Choroid plexus epithelial cell (primary cell): ENCODE measurements at regions not wholly inside any gene's neighbourhood (a gene's known extent, or its start where the extent isn't known, plus 50 kb on each side); places are given as distances from the start of the nearest gene placed in this dataset.

Experiments used
- DNase-seq: peaks from one replicate; pipeline ENCODE4 v3.0.0-alpha.2; 2010; ENCODE audit warnings: low read depth
- H3K4me3 ChIP-seq: 2 replicates; pipeline ENCODE4 v1.5.1; 2011; ENCODE audit warnings: low read depth, mild to moderate bottlenecking, control low read depth, low read length, moderate library complexity
- TF ChIP-seq, protein P1 (sequence below): conservative IDR thresholded peaks from 2 replicates; pipeline ENCODE4 v1.5.1; 2011; ENCODE audit warnings: low read depth, mild to moderate bottlenecking, control low read depth, inconsistent platforms, low read length, moderate library complexity

DNA sequence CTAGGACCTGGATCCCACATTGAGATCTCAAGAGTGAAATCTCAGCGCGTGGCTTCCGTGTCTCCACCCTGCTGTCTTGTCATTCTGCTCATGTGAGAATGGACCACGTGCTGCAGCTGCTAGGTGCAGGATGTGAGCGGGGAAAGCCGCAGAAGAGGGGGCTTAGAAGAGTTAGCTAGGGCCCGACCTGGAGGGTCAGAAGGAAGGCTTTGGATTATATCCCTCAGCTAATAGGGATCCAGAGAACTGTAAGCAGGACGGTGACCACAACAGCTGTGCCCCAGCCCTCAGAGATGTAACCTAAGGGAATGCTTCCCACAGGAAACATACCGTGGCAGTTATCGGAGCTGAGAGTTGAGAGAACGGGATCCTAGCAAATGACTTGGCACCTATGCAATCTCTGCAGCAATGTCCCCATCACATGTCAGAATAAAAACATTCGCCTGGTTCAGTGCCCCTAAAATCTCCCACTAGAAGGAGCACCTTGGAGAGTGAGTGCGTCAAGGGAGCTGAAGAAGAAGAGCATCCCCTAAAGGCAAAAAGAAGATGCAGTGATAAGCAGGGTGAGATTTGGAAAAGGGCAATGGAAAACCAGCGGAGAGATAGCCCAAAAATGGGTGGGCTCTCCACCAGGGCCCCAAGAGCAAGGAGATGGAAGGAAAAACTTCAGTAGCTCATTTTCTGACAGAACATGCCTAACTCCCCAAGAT lies 76.9 kb upstream of the ST8SIA2 start:
- no peak overlapping the region for H3K4me3 ChIP-seq
- DNase-seq, result no peak
- TF ChIP-seq, protein P1, sequence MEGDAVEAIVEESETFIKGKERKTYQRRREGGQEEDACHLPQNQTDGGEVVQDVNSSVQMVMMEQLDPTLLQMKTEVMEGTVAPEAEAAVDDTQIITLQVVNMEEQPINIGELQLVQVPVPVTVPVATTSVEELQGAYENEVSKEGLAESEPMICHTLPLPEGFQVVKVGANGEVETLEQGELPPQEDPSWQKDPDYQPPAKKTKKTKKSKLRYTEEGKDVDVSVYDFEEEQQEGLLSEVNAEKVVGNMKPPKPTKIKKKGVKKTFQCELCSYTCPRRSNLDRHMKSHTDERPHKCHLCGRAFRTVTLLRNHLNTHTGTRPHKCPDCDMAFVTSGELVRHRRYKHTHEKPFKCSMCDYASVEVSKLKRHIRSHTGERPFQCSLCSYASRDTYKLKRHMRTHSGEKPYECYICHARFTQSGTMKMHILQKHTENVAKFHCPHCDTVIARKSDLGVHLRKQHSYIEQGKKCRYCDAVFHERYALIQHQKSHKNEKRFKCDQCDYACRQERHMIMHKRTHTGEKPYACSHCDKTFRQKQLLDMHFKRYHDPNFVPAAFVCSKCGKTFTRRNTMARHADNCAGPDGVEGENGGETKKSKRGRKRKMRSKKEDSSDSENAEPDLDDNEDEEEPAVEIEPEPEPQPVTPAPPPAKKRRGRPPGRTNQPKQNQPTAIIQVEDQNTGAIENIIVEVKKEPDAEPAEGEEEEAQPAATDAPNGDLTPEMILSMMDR, result no peak

DNA sequence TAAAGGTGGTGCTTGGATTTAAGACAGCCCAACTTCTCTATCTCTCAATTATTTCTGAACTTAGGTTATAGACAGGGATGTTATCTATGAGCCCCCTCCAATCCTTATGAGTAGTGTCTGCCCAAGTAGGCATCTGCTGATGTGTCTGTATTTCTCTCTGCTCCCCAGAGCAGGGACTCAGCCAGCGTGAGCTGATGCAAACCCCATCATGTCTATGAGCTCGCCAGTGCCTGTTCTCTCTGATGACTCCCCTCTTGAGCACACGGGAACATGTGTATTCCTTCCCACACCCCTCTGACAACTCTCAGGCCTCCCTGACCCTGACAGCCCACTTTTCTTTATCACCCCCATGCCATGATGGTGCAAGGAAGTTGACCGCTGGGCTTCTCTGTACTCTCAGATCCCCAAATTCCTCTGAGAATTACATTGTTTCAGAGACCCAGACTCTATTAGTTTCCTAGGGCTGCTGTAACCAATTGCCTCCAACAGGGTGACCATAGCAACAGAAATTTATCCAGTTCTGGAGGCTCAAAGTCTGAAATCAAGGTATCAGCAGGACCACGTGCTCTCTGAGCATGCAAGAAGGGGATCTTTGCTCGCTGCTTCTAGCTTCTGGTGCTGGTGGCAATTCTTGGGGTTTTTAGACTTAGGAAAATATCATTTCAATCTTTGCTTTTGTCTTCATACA lies 73.5 kb upstream of the ST8SIA2 start:
- no peak for DNase-seq
- TF ChIP-seq, protein P1, result no peak
- H3K4me3 ChIP-seq, result no peak overlapping the region

DNA sequence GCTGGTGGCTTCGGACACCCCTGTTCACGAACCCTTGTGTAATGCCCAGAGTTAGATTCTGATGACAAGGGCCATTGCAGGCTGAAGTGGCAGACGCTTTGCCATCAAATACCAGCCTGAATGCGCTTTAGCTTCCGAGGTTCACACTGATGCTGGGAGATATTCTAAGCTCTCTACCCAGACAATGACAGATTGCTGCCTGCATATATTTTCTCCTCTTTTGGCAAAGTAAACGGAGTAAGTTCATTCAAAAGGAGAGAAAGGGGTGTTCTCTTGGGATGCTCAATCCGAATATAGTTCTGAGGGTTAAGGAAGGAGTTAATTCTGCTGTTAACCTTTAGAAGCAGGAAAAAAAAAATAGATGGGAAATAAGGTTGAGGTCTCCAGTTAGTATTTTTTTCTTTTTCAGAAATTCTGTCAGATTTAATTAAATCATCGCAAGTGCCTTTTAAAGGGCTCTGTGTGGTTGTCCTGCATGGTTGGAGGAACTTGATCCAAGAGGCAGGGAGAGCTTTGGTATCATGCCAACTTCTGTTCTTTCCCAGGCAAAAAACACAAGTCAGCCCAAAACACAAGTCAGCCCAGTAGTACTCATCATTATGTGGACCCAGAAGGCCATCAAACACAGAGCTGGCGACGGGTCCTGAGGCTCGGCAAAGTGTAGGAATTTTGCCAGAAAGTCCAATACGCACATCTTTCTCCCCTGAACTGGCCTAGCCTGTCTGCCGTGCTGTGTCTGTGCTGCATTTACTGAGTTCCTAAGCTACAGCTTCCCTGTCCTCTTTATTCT lies 70.9 kb upstream of the ST8SIA2 start:
- TF ChIP-seq, protein P1, result no peak

DNA sequence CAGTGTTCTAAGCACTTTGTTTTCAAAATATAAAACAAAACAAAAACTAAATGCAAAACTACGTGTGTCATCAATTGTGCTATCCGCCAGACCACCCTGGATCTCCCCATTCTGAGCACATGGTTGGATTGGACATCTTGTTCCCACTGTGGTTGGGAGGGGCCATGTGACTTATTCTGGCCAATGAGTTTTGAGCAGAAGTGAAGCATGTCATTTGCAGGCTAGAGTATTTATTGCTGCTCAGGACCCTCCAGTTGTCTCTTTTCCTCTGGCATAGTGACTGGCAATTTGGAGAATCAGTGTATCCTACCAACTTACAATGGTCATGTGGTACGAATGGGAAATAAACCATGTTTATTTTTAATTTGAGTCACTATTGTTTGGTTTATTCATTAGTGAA lies 70.2 kb upstream of the ST8SIA2 start:
- TF ChIP-seq, protein P1, result no peak
- no peak for DNase-seq
- H3K4me3 ChIP-seq, result no peak overlapping the region

More for the DNA sequence above, 70.9 kb upstream of the ST8SIA2 start:
- H3K4me3 ChIP-seq, result no peak overlapping the region
- DNase-seq, result no peak

- TF ChIP-seq, protein P1, result no peak
- H3K4me3 ChIP-seq, result no peak overlapping the region
- no peak for DNase-seq
These were observed 69.3 kb upstream of the ST8SIA2 start for GRCh38 chr15:92324101-92324963.

GRCh38 chr15:92326236-92326635 lies 67.4 kb upstream of the ST8SIA2 start:
- H3K4me3 ChIP-seq, result no peak overlapping the region
- DNase-seq, result no peak
- TF ChIP-seq, protein P1, result no peak
